ENCODE measurements at regions not wholly inside any gene's neighbourhood (a gene's known extent, or its start where the extent isn't known, plus 50 kb on each side); places are given as distances from the start of the nearest gene placed in this dataset.

GRCh38 chr10:129032372-129033313 is 434.4 kb upstream of the MGMT start:
- H3K9me3 ChIP-seq (ENCODE audit: low read depth) = no peaks in the 10 kb centered on the region
- H3K9ac ChIP-seq = no peak overlapping the region
- no peak overlapping the region for H3K27ac ChIP-seq
- no peaks in the 10 kb centered on the region for H3K36me3 ChIP-seq
- Mint-ChIP-seq H3K27me3 (ENCODE audit: insufficient read depth, low read depth) (peaks cover 12% of the 10 kb centered on the region), H3K27ac (peak overlapping the region; percentile 50), H3K9me3 (no peaks in the 10 kb centered on the region), H3K36me3 (no peaks in the 10 kb centered on the region), H3K4me1 (peaks cover 54% of the 10 kb centered on the region), H3K4me3 (peak overlapping the region; percentile 27)
- H3K27me3 ChIP-seq = peaks cover 42% of the 10 kb centered on the region
- H2AFZ ChIP-seq (replicated peaks) = no peak overlapping the region
- no peak for DNase-seq (ENCODE audit: low spot score)
- no peak overlapping the region for H3K4me2 ChIP-seq
- no peaks in the 10 kb centered on the region for H3F3A ChIP-seq (ENCODE audit: low read depth)
- no peak for TF ChIP-seq EZH2phosphoT487 (IDR thresholded peaks at IDR 0.05)
- TF ChIP-seq EZH2 (IDR thresholded peaks at IDR 0.05) = no peak
- no peak for TF ChIP-seq CTCF (IDR thresholded peaks at IDR 0.05)
- no peak overlapping the region for H3K4me3 ChIP-seq
- H4K20me1 ChIP-seq (ENCODE audit: low read depth) = peaks cover 9% of the 10 kb centered on the region
- H3K79me2 ChIP-seq (ENCODE audit: low read depth) = no peaks in the 10 kb centered on the region
- H3K4me1 ChIP-seq = peaks cover 29% of the 10 kb centered on the region

GRCh38 chr10:129033340-129033739 is 433.7 kb upstream of the MGMT start:
- TF ChIP-seq EZH2 (IDR thresholded peaks at IDR 0.05) = no peak
- TF ChIP-seq EZH2phosphoT487 (IDR thresholded peaks at IDR 0.05) = no peak
- H3F3A ChIP-seq (ENCODE audit: low read depth) = no peaks in the 10 kb centered on the region
- no peaks in the 10 kb centered on the region for H3K9me3 ChIP-seq (ENCODE audit: low read depth)
- peaks cover 42% of the 10 kb centered on the region for H3K27me3 ChIP-seq
- H3K9ac ChIP-seq = no peak overlapping the region
- H2AFZ ChIP-seq (replicated peaks) = no peak overlapping the region
- peaks cover 12% of the 10 kb centered on the region for H3K27me3 Mint-ChIP-seq (ENCODE audit: insufficient read depth, low read depth)
- H3K27ac ChIP-seq = no peak overlapping the region
- peaks cover 9% of the 10 kb centered on the region for H4K20me1 ChIP-seq (ENCODE audit: low read depth)
- no peaks in the 10 kb centered on the region for H3K79me2 ChIP-seq (ENCODE audit: low read depth)
- no peaks in the 10 kb centered on the region for H3K36me3 Mint-ChIP-seq
- H3K27ac Mint-ChIP-seq = no peak overlapping the region
- no peaks in the 10 kb centered on the region for H3K36me3 ChIP-seq
- H3K4me1 Mint-ChIP-seq = peaks cover 52% of the 10 kb centered on the region
- peaks cover 29% of the 10 kb centered on the region for H3K4me1 ChIP-seq
- no peak for DNase-seq (ENCODE audit: low spot score)
- peak overlapping the region; percentile 9 for H3K4me3 Mint-ChIP-seq
- no peaks in the 10 kb centered on the region for H3K9me3 Mint-ChIP-seq
- H3K4me2 ChIP-seq = no peak overlapping the region
- no peak overlapping the region for H3K4me3 ChIP-seq

GRCh38 chr10:129033790-129034272 is 433.2 kb upstream of the MGMT start:
- H3K4me2 ChIP-seq = peak overlapping the region; percentile 2
- Mint-ChIP-seq H3K27ac (no peak overlapping the region), H3K36me3 (no peaks in the 10 kb centered on the region), H3K27me3 (ENCODE audit: insufficient read depth, low read depth) (peaks cover 12% of the 10 kb centered on the region), H3K4me1 (peaks cover 52% of the 10 kb centered on the region), H3K4me3 (peak overlapping the region; percentile 9), H3K9me3 (no peaks in the 10 kb centered on the region)
- no peaks in the 10 kb centered on the region for H3K79me2 ChIP-seq (ENCODE audit: low read depth)
- peaks cover 42% of the 10 kb centered on the region for H3K27me3 ChIP-seq
- H3K9ac ChIP-seq = no peak overlapping the region
- H3K9me3 ChIP-seq (ENCODE audit: low read depth) = no peaks in the 10 kb centered on the region
- peaks cover 9% of the 10 kb centered on the region for H4K20me1 ChIP-seq (ENCODE audit: low read depth)
- H3K36me3 ChIP-seq = no peaks in the 10 kb centered on the region
- peak; percentile 89 for DNase-seq (ENCODE audit: low spot score)
- H3K4me3 ChIP-seq = no peak overlapping the region
- peaks cover 29% of the 10 kb centered on the region for H3K4me1 ChIP-seq
- H3K27ac ChIP-seq = no peak overlapping the region
- peak; percentile 82 for TF ChIP-seq EZH2phosphoT487 (IDR thresholded peaks at IDR 0.05)
- TF ChIP-seq EZH2 (IDR thresholded peaks at IDR 0.05) = no peak
- TF ChIP-seq CTCF (IDR thresholded peaks at IDR 0.05) = no peak
- no peak overlapping the region for H2AFZ ChIP-seq (replicated peaks)
- H3F3A ChIP-seq (ENCODE audit: low read depth) = no peaks in the 10 kb centered on the region
